Esophagus muscularis mucosa (tissue), 4 donors: ENCODE measurements at regions not wholly inside any gene's neighbourhood (a gene's known extent, or its start where the extent isn't known, plus 50 kb on each side); places are given as distances from the start of the nearest gene placed in this dataset.

ENCODE experiments used
- DNase-seq: peaks from one replicate; pipeline ENCODE4 v3.0.0-alpha.2; 2017; ENCODE audit errors: extremely low spot score
- H3K27ac ChIP-seq, 4 donors: fragments of 200-600 bp; sonication (generic); replicated peaks in 1 of 4; 1 replicate in 3 of 4; 2 replicates in 1 of 4; pipeline ENCODE4 v1.5.1; 2016 to 2019; ENCODE audit warnings: mild to moderate bottlenecking in 1 of 4
- H3K27me3 ChIP-seq, 4 donors: fragments of 200-600 bp; sonication (generic); one replicate each; pipeline versions ENCODE4 v1.5.1 to v1.6.0; 2016 to 2019
- H3K36me3 ChIP-seq, 4 donors: fragments of 200-600 bp; sonication (generic); one replicate each; pipeline ENCODE4 v1.5.1; 2016 to 2019
- H3K4me1 ChIP-seq, 4 donors: fragments of 200-600 bp; sonication (generic); one replicate each; pipeline ENCODE4 v1.5.1; 2016 to 2019
- H3K4me3 ChIP-seq, 4 donors: fragments of 200-600 bp; sonication (generic); 1 replicate in 2 of 4; 2 replicates in 2 of 4; pipeline ENCODE4 v1.5.1; 2016 to 2019; ENCODE audit warnings: mild to moderate bottlenecking in 4 of 4, moderate library complexity in 1 of 4
- H3K9me3 ChIP-seq, 4 donors: fragments of 200-600 bp; sonication (generic); 1 replicate in 3 of 4; 2 replicates in 1 of 4; pipeline ENCODE4 v1.5.1; 2016 to 2019
- CTCF ChIP-seq, 3 experiments: fragments of 200-600 bp in 2 of 3; fragments of 450-650 bp in 1 of 3; sonication (generic) in 2 of 3; IDR thresholded peaks; one replicate each; pipeline ENCODE4 v1.5.1; 2017 to 2019; ENCODE audit warnings: antibody characterized with exemption in 3 of 3, mild to moderate bottlenecking in 2 of 3, moderate library complexity in 1 of 3
- EP300 ChIP-seq: sonication (generic); formaldehyde crosslinking; IDR thresholded peaks from one replicate; pipeline ENCODE4 v1.6.1; 2017; ENCODE audit warnings: antibody characterized with exemption
- POLR2A ChIP-seq: fragments of 450-650 bp; IDR thresholded peaks from one replicate; pipeline ENCODE4 v1.6.1; 2017; ENCODE audit warnings: antibody characterized with exemption, moderate library complexity, mild to moderate bottlenecking, low read depth
- POLR2AphosphoS5 ChIP-seq, 2 donors: sonication (generic); formaldehyde crosslinking; IDR thresholded peaks; one replicate each; pipeline ENCODE4 v1.6.1; 2017; ENCODE audit warnings: antibody characterized with exemption in 2 of 2
- WGBS: methylation state at CpG from one replicate; pipeline ENCODE4 v1.1.5; 2018; 5-methylcytosine and 5-hydroxymethylcytosine counted together
- intact Hi-C: fragments of 100-400 bp; cut with DNase I; formaldehyde crosslinking; loops from one replicate; pipeline ENCODE4 v1.15.1; 2023

GRCh38 chr2:155125585-155126230, 427.2 kb downstream of the KCNJ3 start:
- TF ChIP-seq POLR2AphosphoS5 (IDR thresholded peaks at IDR 0.05): no peak
- no peak for TF ChIP-seq EP300
- no peak for TF ChIP-seq POLR2A
- TF ChIP-seq CTCF (IDR thresholded peaks at IDR 0.05): no peak
- Histone ChIP-seq H3K4me3 (no peak overlapping the region), H3K27me3 (no peaks in the 10 kb centered on the region), H3K4me1 (no peaks in the 10 kb centered on the region), H3K36me3 (no peaks in the 10 kb centered on the region), H3K9me3 (no peaks in the 10 kb centered on the region), H3K27ac (no peak overlapping the region)
- intact Hi-C loops: no loop called here
- 81% methylated on average over 5 of the region's 5 CpGs for WGBS
- no peak for DNase-seq

- TF ChIP-seq POLR2A (no peak), POLR2AphosphoS5 (IDR thresholded peaks at IDR 0.05) (no peak), CTCF (IDR thresholded peaks at IDR 0.05) (no peak)
- Histone ChIP-seq H3K36me3 (no peaks in the 10 kb centered on the region), H3K4me1 (no peaks in the 10 kb centered on the region), H3K27me3 (no peaks in the 10 kb centered on the region), H3K27ac (no peak overlapping the region), H3K4me3 (no peak overlapping the region), H3K9me3 (no peaks in the 10 kb centered on the region)
- 85% methylated on average over 1 of the region's 1 CpG for WGBS
- DNase-seq: no peak
- intact Hi-C loops: no loop called here
Measured at GRCh38 chr2:155115846-155116245, 417.4 kb downstream of the KCNJ3 start.

- Histone ChIP-seq H3K9me3 (no peaks in the 10 kb centered on the region), H3K4me3 (no peak overlapping the region), H3K27me3 (no peaks in the 10 kb centered on the region), H3K36me3 (no peaks in the 10 kb centered on the region), H3K27ac (no peak overlapping the region), H3K4me1 (no peaks in the 10 kb centered on the region)
- 68% methylated on average over 1 of the region's 1 CpG for WGBS
- no peak for DNase-seq
- intact Hi-C loops: no loop called here
- TF ChIP-seq CTCF (IDR thresholded peaks at IDR 0.05): no peak
- TF ChIP-seq POLR2AphosphoS5 (IDR thresholded peaks at IDR 0.05): no peak
- TF ChIP-seq POLR2A: no peak
- TF ChIP-seq EP300: no peak
Measured at GRCh38 chr2:155111070-155111469, 412.6 kb downstream of the KCNJ3 start.

- DNase-seq: no peak
- 90% methylated on average over 1 of the region's 1 CpG for WGBS
- Histone ChIP-seq H3K27ac (no peak overlapping the region), H3K9me3 (no peaks in the 10 kb centered on the region), H3K36me3 (no peaks in the 10 kb centered on the region), H3K4me3 (no peak overlapping the region), H3K4me1 (no peaks in the 10 kb centered on the region), H3K27me3 (no peaks in the 10 kb centered on the region)
- intact Hi-C loops: no loop called here
- TF ChIP-seq POLR2A: no peak
- TF ChIP-seq POLR2AphosphoS5 (IDR thresholded peaks at IDR 0.05): no peak
- TF ChIP-seq CTCF (IDR thresholded peaks at IDR 0.05): no peak
- no peak for TF ChIP-seq EP300
Measured at GRCh38 chr2:155109527-155109926, 411.0 kb downstream of the KCNJ3 start.

GRCh38 chr2:155100261-155100660, 401.8 kb downstream of the KCNJ3 start:
- no peak for DNase-seq
- intact Hi-C loops: no loop called here
- Histone ChIP-seq H3K27ac (no peak overlapping the region), H3K36me3 (no peaks in the 10 kb centered on the region), H3K4me3 (no peak overlapping the region), H3K4me1 (no peaks in the 10 kb centered on the region), H3K27me3 (no peaks in the 10 kb centered on the region), H3K9me3 (no peaks in the 10 kb centered on the region)
- 68% methylated on average over 2 of the region's 2 CpGs for WGBS
- TF ChIP-seq EP300: no peak
- no peak for TF ChIP-seq CTCF (IDR thresholded peaks at IDR 0.05)
